ENCODE measurements at regions not wholly inside any gene's neighbourhood (a gene's known extent, or its start where the extent isn't known, plus 50 kb on each side); places are given as distances from the start of the nearest gene placed in this dataset.

DNA sequence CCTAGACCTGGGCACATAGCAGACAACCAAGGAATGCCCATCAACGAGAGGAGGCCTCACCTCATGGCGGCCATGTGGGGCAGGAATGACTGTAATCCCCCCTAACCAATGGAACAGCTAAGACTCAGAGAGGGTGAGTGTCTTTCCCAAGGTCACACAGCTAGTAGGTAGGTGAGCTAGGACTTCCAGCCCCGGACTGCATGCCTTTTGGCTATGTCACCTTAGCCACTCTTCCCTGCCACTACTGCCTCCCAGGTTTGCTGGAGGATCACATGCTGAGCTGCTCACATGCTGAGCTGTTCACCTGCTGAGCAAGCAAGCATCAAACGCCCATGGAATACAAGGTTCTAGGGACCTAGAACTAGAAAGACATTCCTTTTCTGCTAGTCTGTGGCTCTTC, 188.5 kb upstream of the PMEPA1 start:
- no peak for DNase-seq (ENCODE audit: low read depth in 1 of 2, low spot score in 2 of 2)
- Histone ChIP-seq H2BK12ac (ENCODE audit: low read depth, low read length) (no peak overlapping the region), H4K91ac (replicated peaks; ENCODE audit: insufficient read length, low read length) (no peak overlapping the region), H3K27ac (ENCODE audit: low read depth, low read length) (no peak overlapping the region), H3K9ac (replicated peaks in 1 of 4; ENCODE audit: extremely low read depth in 1 of 4, low read depth in 3 of 4, low read length in 3 of 4) (no peak overlapping the region), H3K4ac (replicated peaks; ENCODE audit: insufficient read length, low read depth, low read length) (no peak overlapping the region), H4K5ac (ENCODE audit: insufficient read length, low read depth, low read length) (no peak overlapping the region), H3K18ac (ENCODE audit: extremely low read depth, low read length) (no peak overlapping the region), H3K9me3 (ENCODE audit: insufficient read depth in 2 of 2, low read depth in 1 of 2, low read length in 1 of 2) (no peaks in the 10 kb centered on the region), H3K36me3 (ENCODE audit: control insufficient read depth in 2 of 4, insufficient read depth in 4 of 4, low read length in 3 of 4) (no peaks in the 10 kb centered on the region), H2BK20ac (ENCODE audit: low read length) (no peak overlapping the region), H3K79me1 (ENCODE audit: low read depth, low read length) (no peaks in the 10 kb centered on the region), H3K14ac (ENCODE audit: insufficient read length) (no peak overlapping the region), H3K23me2 (ENCODE audit: low read depth, low read length) (no peaks in the 10 kb centered on the region), H4K20me1 (replicated peaks in 1 of 2; ENCODE audit: control insufficient read depth in 1 of 2, insufficient read depth in 2 of 2, low read length in 2 of 2) (no peaks in the 10 kb centered on the region), H3K79me2 (ENCODE audit: control insufficient read depth in 1 of 2, insufficient read depth in 2 of 2, low read length in 2 of 2) (no peaks in the 10 kb centered on the region), H2BK5ac (ENCODE audit: low read depth, low read length) (no peak overlapping the region), H3K4me2 (ENCODE audit: insufficient read depth in 1 of 2, low read depth in 2 of 2, low read length in 2 of 2) (no peak overlapping the region), H4K8ac (ENCODE audit: extremely low read depth, insufficient read depth, low read length) (no peak overlapping the region), H3K4me3 (ENCODE audit: extremely low read depth in 1 of 4, insufficient read depth in 2 of 4, low read depth in 3 of 4, low read length in 4 of 4) (no peak overlapping the region), H3K27me3 (replicated peaks in 1 of 4; ENCODE audit: control insufficient read depth in 3 of 4, extremely low read depth in 1 of 4, insufficient read depth in 3 of 4, low read length in 3 of 4) (no peaks in the 10 kb centered on the region; a peak in 1 of 7 replicates), H2AFZ (ENCODE audit: low read length) (no peak overlapping the region), H3K56ac (replicated peaks; ENCODE audit: insufficient read length, low read depth, low read length) (no peak overlapping the region), H2BK120ac (replicated peaks; ENCODE audit: low read depth, low read length) (no peak overlapping the region), H3K4me1 (replicated peaks in 1 of 4; ENCODE audit: control insufficient read depth in 3 of 4, insufficient read depth in 4 of 4, low read length in 3 of 4) (peaks cover 0 to 3% (median 1%) of the 10 kb centered on the region in 4 experiments; a peak in 2 of 7 replicates), H2AK5ac (ENCODE audit: low read depth, low read length) (no peak overlapping the region), H3K23ac (ENCODE audit: insufficient read length) (no peak overlapping the region), H2BK15ac (ENCODE audit: low read length) (0 out of 2 replicates have a peak overlapping the region, but pooled peaks have one; percentile 23)
- ChIA-PET POLR2A (ENCODE audit: partially characterized antibody) (no interaction called here), CTCF (ENCODE audit: partially characterized antibody) (interaction anchor here (0.6 to 1.5 kb wide), 5 partner anchors 30 to 1616 kb away, joined by 3 to 6 read pairs (median 3); no protein-coding TSS in a partner anchor)
- 86% methylated on average over 4 of the region's 4 CpGs; no CpG with 5 or more reads in 1 of the 2 experiments for WGBS, 2 experiments (ENCODE audit: extremely low coverage in 1 of 2, insufficient coverage in 1 of 2, insufficient read length in 1 of 2, insufficient replicate concordance in 2 of 2, low coverage in 1 of 2, low lambda C conversion rate in 2 of 2, missing lambda C conversion rate in 1 of 2)
- TF ChIP-seq RAD21 (IDR thresholded peaks at IDR 0.05 in 1 of 2, conservative IDR thresholded peaks at IDR 0.05 in 1 of 2; ENCODE audit: low read depth in 2 of 2, low read length in 2 of 2) = no peak
- TF ChIP-seq CHD1 (IDR thresholded peaks at IDR 0.05; ENCODE audit: low read depth, low read length) = no peak
- no peak for TF ChIP-seq TCF12 (IDR thresholded peaks at IDR 0.05; ENCODE audit: low read depth, low read length)
- no peak for FAIRE-seq

All from H1 (cell line).